Embryonic facial prominence (tissue), 1 donor: ENCODE measurements at regions not wholly inside any gene's neighbourhood (a gene's known extent, or its start where the extent isn't known, plus 50 kb on each side); places are given as distances from the start of the nearest gene placed in this dataset.

Source experiments
- DNase-seq: peaks from one replicate; pipeline ENCODE4 v3.0.0-alpha.2; 2016; ENCODE audit errors: extremely low spot score

- DNase-seq: no peak
Measured at GRCh38 chr5:128591598-128592455, 53.8 kb upstream of the FBN2 start.

- DNase-seq: no peak
Measured at GRCh38 chr5:128596071-128596470, 58.0 kb upstream of the FBN2 start.

GRCh38 chr5:128597156-128597555 lies 59.1 kb upstream of the FBN2 start:
- no peak for DNase-seq

- no peak for DNase-seq
Measured at GRCh38 chr5:128613128-128613527, 75.1 kb upstream of the FBN2 start.

- DNase-seq: no peak
Measured at GRCh38 chr5:128613766-128614165, 75.7 kb upstream of the FBN2 start.

- no peak for DNase-seq
Measured at GRCh38 chr5:128615578-128615977, 77.5 kb upstream of the FBN2 start.

- no peak for DNase-seq
Measured at GRCh38 chr5:128626536-128627090, 88.6 kb upstream of the FBN2 start.

- no peak for DNase-seq
Measured at GRCh38 chr5:128627939-128628338, 89.9 kb upstream of the FBN2 start.

GRCh38 chr5:128629157-128629556 lies 91.1 kb upstream of the FBN2 start:
- no peak for DNase-seq

- no peak for DNase-seq
Measured at GRCh38 chr5:128630121-128630520, 92.1 kb upstream of the FBN2 start.

GRCh38 chr5:128631771-128632170 lies 93.7 kb upstream of the FBN2 start:
- DNase-seq: no peak

- DNase-seq: no peak
Measured at GRCh38 chr5:128632264-128632663, 94.2 kb upstream of the FBN2 start.

- no peak for DNase-seq
Measured at GRCh38 chr5:128633901-128634300, 95.9 kb upstream of the FBN2 start.

- DNase-seq: no peak
Measured at GRCh38 chr5:128635379-128635778, 97.3 kb upstream of the FBN2 start.

GRCh38 chr5:128636361-128636760 lies 98.3 kb upstream of the FBN2 start:
- DNase-seq: no peak

GRCh38 chr5:128637031-128637430 lies 99.0 kb upstream of the FBN2 start:
- no peak for DNase-seq

- DNase-seq: no peak
Measured at GRCh38 chr5:128641861-128642260, 103.8 kb upstream of the FBN2 start.

GRCh38 chr5:128644863-128645262 lies 106.8 kb upstream of the FBN2 start:
- no peak for DNase-seq

GRCh38 chr5:128645581-128645980 lies 107.5 kb upstream of the FBN2 start:
- no peak for DNase-seq

- DNase-seq: no peak
Measured at GRCh38 chr5:128646176-128646575, 108.1 kb upstream of the FBN2 start.

GRCh38 chr5:128649192-128649591 lies 111.1 kb upstream of the FBN2 start:
- no peak for DNase-seq

- DNase-seq: no peak
Measured at GRCh38 chr5:128662997-128663396, 125.0 kb upstream of the FBN2 start.

- DNase-seq: no peak
Measured at GRCh38 chr5:128665747-128666355, 127.8 kb upstream of the FBN2 start.
